ENCODE measurements at regions not wholly inside any gene's neighbourhood (a gene's known extent, or its start where the extent isn't known, plus 50 kb on each side); places are given as distances from the start of the nearest gene placed in this dataset.

GRCh38 chr2:144158096-144158495 is 361.8 kb downstream of the ZEB2 start:
- DNase-seq = no peak
- intact Hi-C loops (cut with DNase I; ENCODE audit: low total_unique reads) = no loop called here

DNA sequence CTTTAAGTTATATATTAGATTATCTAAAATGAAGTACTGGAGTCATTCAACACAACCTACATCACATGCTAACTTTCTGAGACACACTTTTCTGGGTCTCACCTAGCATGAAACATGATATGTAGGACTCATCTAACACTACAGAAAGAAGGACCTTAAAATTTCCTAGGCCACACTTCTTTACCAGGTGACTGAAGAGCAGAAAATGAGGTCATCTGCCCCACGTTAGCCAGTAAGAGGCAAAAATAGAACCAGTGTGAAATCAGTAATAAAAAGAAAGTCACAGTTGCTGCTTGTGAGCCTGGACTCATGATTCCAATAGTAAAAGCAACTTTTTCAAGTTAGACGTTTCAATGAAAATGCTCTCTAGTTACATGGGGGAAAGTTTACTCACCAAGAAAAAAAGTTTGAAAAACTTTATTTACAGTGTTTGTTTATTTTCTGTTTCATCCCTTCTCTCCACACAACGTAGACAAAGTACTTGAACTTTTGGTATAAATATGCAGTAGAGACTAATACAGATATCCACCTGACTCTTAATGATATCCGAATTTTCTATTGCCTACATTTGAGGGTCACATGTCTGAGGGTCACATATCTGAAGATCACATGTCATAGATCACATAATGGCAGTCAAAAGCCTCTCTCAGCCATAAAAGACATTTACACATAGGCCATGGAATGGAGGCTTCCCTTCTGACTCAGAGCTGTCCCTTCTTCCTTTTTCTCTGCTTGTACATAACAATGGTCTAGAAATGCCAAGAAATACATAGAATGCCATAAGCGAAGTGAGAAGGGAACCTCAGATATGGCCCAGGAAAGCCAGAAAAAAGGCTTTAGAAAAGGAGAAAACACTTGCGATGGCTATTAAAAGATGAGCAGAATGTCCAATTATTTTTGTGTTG is 362.9 kb downstream of the ZEB2 start:
- TF ChIP-seq POLR2A (IDR thresholded peaks at IDR 0.05) (no peak), CTCF (IDR thresholded peaks at IDR 0.05) (no peak)
- no peaks in the 10 kb centered on the region for H3K36me3 ChIP-seq
- no peak overlapping the region for H3K27ac ChIP-seq
- no peaks in the 10 kb centered on the region for H3K27me3 ChIP-seq
- intact Hi-C loops (cut with DNase I; ENCODE audit: low total_unique reads) = no loop called here
- no peaks in the 10 kb centered on the region for H3K9me3 ChIP-seq
- no peak overlapping the region for H3K4me3 ChIP-seq
- DNase-seq = no peak
- no peaks in the 10 kb centered on the region for H3K4me1 ChIP-seq

More at GRCh38 chr2:144158096-144158495, 361.8 kb downstream of the ZEB2 start:
- H3K27me3 ChIP-seq = no peaks in the 10 kb centered on the region
- TF ChIP-seq CTCF (IDR thresholded peaks at IDR 0.05) (no peak), POLR2A (IDR thresholded peaks at IDR 0.05) (no peak)
- no peak overlapping the region for H3K4me3 ChIP-seq
- no peaks in the 10 kb centered on the region for H3K4me1 ChIP-seq
- H3K27ac ChIP-seq = no peak overlapping the region
- no peaks in the 10 kb centered on the region for H3K9me3 ChIP-seq
- H3K36me3 ChIP-seq = no peaks in the 10 kb centered on the region

- no peak for TF ChIP-seq CTCF (IDR thresholded peaks at IDR 0.05)
- no peak for TF ChIP-seq POLR2A (IDR thresholded peaks at IDR 0.05)
- Histone ChIP-seq H3K4me3 (no peak overlapping the region), H3K27me3 (no peaks in the 10 kb centered on the region), H3K9me3 (no peaks in the 10 kb centered on the region), H3K4me1 (no peaks in the 10 kb centered on the region), H3K36me3 (no peaks in the 10 kb centered on the region), H3K27ac (no peak overlapping the region)
- intact Hi-C loops (cut with DNase I; ENCODE audit: low total_unique reads) = no loop called here
- no peak for DNase-seq
These were observed 365.7 kb downstream of the ZEB2 start for GRCh38 chr2:144154205-144154604.

DNA sequence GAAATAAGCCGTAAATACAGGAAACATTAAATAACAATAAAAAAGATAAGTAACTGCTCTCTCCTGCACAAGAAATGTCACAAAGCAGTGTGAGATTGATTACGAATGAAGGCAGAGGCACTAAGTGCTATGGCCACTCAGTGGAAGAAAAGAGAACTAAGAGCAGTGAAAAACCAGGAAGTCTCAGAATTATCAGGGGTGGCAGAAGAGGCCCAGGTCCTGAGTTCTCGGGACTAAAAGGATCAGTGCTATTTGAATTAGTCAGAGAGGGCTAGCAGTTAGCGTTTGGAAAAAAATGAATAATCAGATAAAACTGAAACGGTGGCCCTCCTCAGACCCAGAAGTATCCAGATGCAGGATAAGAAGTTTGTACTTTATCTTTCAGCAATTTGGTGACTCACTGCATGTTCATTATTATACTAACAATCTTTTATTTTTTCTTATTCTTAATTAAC is 367.1 kb downstream of the ZEB2 start:
- Histone ChIP-seq H3K9me3 (no peaks in the 10 kb centered on the region), H3K36me3 (no peaks in the 10 kb centered on the region), H3K27ac (peak overlapping the region in 1 of 2 donors; percentile 23), H3K4me3 (no peak overlapping the region), H3K27me3 (no peaks in the 10 kb centered on the region), H3K4me1 (no peaks in the 10 kb centered on the region)
- DNase-seq = no peak
- intact Hi-C loops (cut with DNase I; ENCODE audit: low total_unique reads) = no loop called here
- no peak for TF ChIP-seq CTCF (IDR thresholded peaks at IDR 0.05)
- TF ChIP-seq POLR2A (IDR thresholded peaks at IDR 0.05) = no peak

- TF ChIP-seq POLR2A (IDR thresholded peaks at IDR 0.05) = no peak
- no peak for TF ChIP-seq CTCF (IDR thresholded peaks at IDR 0.05)
- intact Hi-C loops (cut with DNase I; ENCODE audit: low total_unique reads) = no loop called here
- H3K4me3 ChIP-seq = no peak overlapping the region
- no peaks in the 10 kb centered on the region for H3K36me3 ChIP-seq
- H3K27me3 ChIP-seq = no peaks in the 10 kb centered on the region
- no peak for DNase-seq
- H3K9me3 ChIP-seq = no peaks in the 10 kb centered on the region
- H3K4me1 ChIP-seq = no peaks in the 10 kb centered on the region
- H3K27ac ChIP-seq = no peak overlapping the region
These were observed 368.1 kb downstream of the ZEB2 start for GRCh38 chr2:144151851-144152250.

All from uterus (tissue), 3 donors.